ENCODE measurements at regions not wholly inside any gene's neighbourhood (a gene's known extent, or its start where the extent isn't known, plus 50 kb on each side); places are given as distances from the start of the nearest gene placed in this dataset.

GRCh38 chr21:28579986-28580550, 412.6 kb downstream of the LTN1 start:
- TF ChIP-seq, protein P1, sequence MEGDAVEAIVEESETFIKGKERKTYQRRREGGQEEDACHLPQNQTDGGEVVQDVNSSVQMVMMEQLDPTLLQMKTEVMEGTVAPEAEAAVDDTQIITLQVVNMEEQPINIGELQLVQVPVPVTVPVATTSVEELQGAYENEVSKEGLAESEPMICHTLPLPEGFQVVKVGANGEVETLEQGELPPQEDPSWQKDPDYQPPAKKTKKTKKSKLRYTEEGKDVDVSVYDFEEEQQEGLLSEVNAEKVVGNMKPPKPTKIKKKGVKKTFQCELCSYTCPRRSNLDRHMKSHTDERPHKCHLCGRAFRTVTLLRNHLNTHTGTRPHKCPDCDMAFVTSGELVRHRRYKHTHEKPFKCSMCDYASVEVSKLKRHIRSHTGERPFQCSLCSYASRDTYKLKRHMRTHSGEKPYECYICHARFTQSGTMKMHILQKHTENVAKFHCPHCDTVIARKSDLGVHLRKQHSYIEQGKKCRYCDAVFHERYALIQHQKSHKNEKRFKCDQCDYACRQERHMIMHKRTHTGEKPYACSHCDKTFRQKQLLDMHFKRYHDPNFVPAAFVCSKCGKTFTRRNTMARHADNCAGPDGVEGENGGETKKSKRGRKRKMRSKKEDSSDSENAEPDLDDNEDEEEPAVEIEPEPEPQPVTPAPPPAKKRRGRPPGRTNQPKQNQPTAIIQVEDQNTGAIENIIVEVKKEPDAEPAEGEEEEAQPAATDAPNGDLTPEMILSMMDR (IDR thresholded peaks at IDR 0.05): no peak
- TF ChIP-seq POLR2AphosphoS5 (IDR thresholded peaks at IDR 0.05; ENCODE audit: low read depth, low read length): no peak
